Kidney epithelial cell (primary cell): ENCODE measurements at regions not wholly inside any gene's neighbourhood (a gene's known extent, or its start where the extent isn't known, plus 50 kb on each side); places are given as distances from the start of the nearest gene placed in this dataset.
"Not testable (repeated sequence)": the region's sequence is repeated elsewhere in the genome, so short reads cannot be mapped to it uniquely, and the experiment has no call there.

Experiments used
- DNase-seq: peaks from one replicate; pipeline ENCODE4 v3.0.0-alpha.2; 2010; ENCODE audit warnings: low read depth
- H3K27me3 ChIP-seq: 2 replicates; pipeline ENCODE4 v1.6.0; 2011; ENCODE audit warnings: low read length; ENCODE audit not compliant: control insufficient read depth, insufficient read depth
- H3K36me3 ChIP-seq: 2 replicates; pipeline ENCODE4 v1.5.1; 2011; ENCODE audit warnings: low read length; ENCODE audit not compliant: control insufficient read depth, insufficient read depth
- H3K4me3 ChIP-seq: 2 replicates; pipeline ENCODE4 v1.5.1; 2011; ENCODE audit warnings: low read depth, mild to moderate bottlenecking, control low read depth, low read length
- CTCF ChIP-seq: IDR thresholded peaks from 2 replicates; pipeline ENCODE4 v1.5.1; 2011; ENCODE audit warnings: mild to moderate bottlenecking, moderate library complexity, low read length, control low read depth, inconsistent platforms; ENCODE audit not compliant: insufficient read depth, poor library complexity, severe bottlenecking

- TF ChIP-seq CTCF = no peak
- no peak for DNase-seq
- Histone ChIP-seq H3K36me3 (no peaks in the 10 kb centered on the region), H3K27me3 (no peaks in the 10 kb centered on the region), H3K4me3 (no peak overlapping the region)
Measured at GRCh38 chr6:76942203-76942966, 520.9 kb downstream of the HTR1B start.

- no peak for DNase-seq
- H3K27me3 ChIP-seq = no peaks in the 10 kb centered on the region
- no peaks in the 10 kb centered on the region for H3K36me3 ChIP-seq
- no peak for TF ChIP-seq CTCF
- H3K4me3 ChIP-seq = no peak overlapping the region
Measured at GRCh38 chr6:76940191-76940590, 523.1 kb downstream of the HTR1B start.

- Histone ChIP-seq H3K27me3 (no peaks in the 10 kb centered on the region), H3K4me3 (no peak overlapping the region), H3K36me3 (no peaks in the 10 kb centered on the region)
- TF ChIP-seq CTCF = no peak
- no peak for DNase-seq
Measured at GRCh38 chr6:76914737-76915136, 548.6 kb downstream of the HTR1B start.

GRCh38 chr6:76905541-76905940 is 557.8 kb downstream of the HTR1B start:
- not testable (repeated sequence) for H3K27me3 ChIP-seq, H3K4me3 ChIP-seq, H3K36me3 ChIP-seq, DNase-seq

- no peak for TF ChIP-seq CTCF
- Histone ChIP-seq H3K36me3 (no peaks in the 10 kb centered on the region), H3K27me3 (no peaks in the 10 kb centered on the region), H3K4me3 (no peak overlapping the region)
- no peak for DNase-seq
Measured at GRCh38 chr6:76892542-76892941, 570.7 kb downstream of the HTR1B start.

- Histone ChIP-seq H3K27me3 (no peaks in the 10 kb centered on the region), H3K36me3 (no peaks in the 10 kb centered on the region), H3K4me3 (no peak overlapping the region)
- TF ChIP-seq CTCF = no peak
- DNase-seq = no peak
Measured at GRCh38 chr6:76888351-76888750, 574.9 kb downstream of the HTR1B start.
